LNCaP clone FGC (cell line): ENCODE measurements at regions not wholly inside any gene's neighbourhood (a gene's known extent, or its start where the extent isn't known, plus 50 kb on each side); places are given as distances from the start of the nearest gene placed in this dataset.
"Not testable (repeated sequence)": the region's sequence is repeated elsewhere in the genome, so short reads cannot be mapped to it uniquely, and the experiment has no call there.

Experiments
- DNase-seq: peaks from one replicate; pipeline ENCODE4 v3.0.0-alpha.2; 2011; ENCODE audit warnings: low read depth
- H3K4me3 ChIP-seq: 2 replicates; pipeline ENCODE4 v1.5.1; 2011; ENCODE audit warnings: mild to moderate bottlenecking, low read depth, low read length, control low read depth
- CTCF ChIP-seq: IDR thresholded peaks from 2 replicates; pipeline ENCODE4 v1.5.1; 2012; ENCODE audit warnings: mild to moderate bottlenecking; ENCODE audit not compliant: control insufficient read depth, insufficient read depth; ENCODE audit errors: extremely low read depth

- DNase-seq: no peak
- TF ChIP-seq CTCF: no peak
- no peak overlapping the region for H3K4me3 ChIP-seq
These were observed 376.4 kb downstream of the TCERG1L start for GRCh38 chr10:130935128-130935439.

- no peak for DNase-seq
These were observed 375.5 kb downstream of the TCERG1L start for GRCh38 chr10:130935897-130936550.

GRCh38 chr10:130936851-130937250 lies 374.7 kb downstream of the TCERG1L start:
- H3K4me3 ChIP-seq: no peak overlapping the region
- DNase-seq: no peak
- no peak for TF ChIP-seq CTCF

More at GRCh38 chr10:130935897-130936550, 375.5 kb downstream of the TCERG1L start:
- H3K4me3 ChIP-seq: no peak overlapping the region
- no peak for TF ChIP-seq CTCF

- H3K4me3 ChIP-seq: no peak overlapping the region
- no peak for TF ChIP-seq CTCF
- DNase-seq: no peak
These were observed 373.5 kb downstream of the TCERG1L start for GRCh38 chr10:130938051-130938450.

- not testable (repeated sequence) for H3K4me3 ChIP-seq, DNase-seq
These were observed 372.6 kb downstream of the TCERG1L start for GRCh38 chr10:130938891-130939290.

GRCh38 chr10:130941886-130942285 lies 369.6 kb downstream of the TCERG1L start:
- DNase-seq: no peak
- H3K4me3 ChIP-seq: no peak overlapping the region
- TF ChIP-seq CTCF: no peak

GRCh38 chr10:130952086-130952485 lies 359.4 kb downstream of the TCERG1L start:
- DNase-seq: no peak
- TF ChIP-seq CTCF: no peak
- no peak overlapping the region for H3K4me3 ChIP-seq
